Neural progenitor cell (in vitro differentiated cells): ENCODE measurements at regions not wholly inside any gene's neighbourhood (a gene's known extent, or its start where the extent isn't known, plus 50 kb on each side); places are given as distances from the start of the nearest gene placed in this dataset.

Source experiments
- CTCF ChIP-seq: fragments of 200-600 bp; sonication (generic); IDR thresholded peaks from 2 replicates; pipeline ENCODE4 v1.5.1; 2017; ENCODE audit warnings: antibody characterized with exemption, mild to moderate bottlenecking
- EZH2 ChIP-seq: fragments of 200-600 bp; sonication (generic); IDR thresholded peaks from 2 replicates; pipeline ENCODE4 v1.6.1; 2017; ENCODE audit warnings: antibody characterized with exemption, mild to moderate bottlenecking, moderate library complexity
- EZH2phosphoT487 ChIP-seq: fragments of 200-600 bp; sonication (generic); IDR thresholded peaks from 2 replicates; pipeline ENCODE4 v1.6.1; 2017; ENCODE audit warnings: antibody characterized with exemption

- no peak for TF ChIP-seq EZH2
- TF ChIP-seq CTCF: no peak
- TF ChIP-seq EZH2phosphoT487: no peak
Measured at GRCh38 chr3:189566550-189567130, 64.5 kb upstream of the TP63 start.
